Sigmoid colon (tissue), 4 donors: ENCODE measurements at regions not wholly inside any gene's neighbourhood (a gene's known extent, or its start where the extent isn't known, plus 50 kb on each side); places are given as distances from the start of the nearest gene placed in this dataset.

Experiments
- CTCF ChIP-seq, 4 experiments: fragments of 450-650 bp in 3 of 4; fragments of 200-600 bp in 1 of 4; IDR thresholded peaks; one replicate each; pipeline ENCODE4 v1.5.1; 2016 to 2019; ENCODE audit warnings: antibody characterized with exemption in 4 of 4, mild to moderate bottlenecking in 3 of 4, moderate library complexity in 2 of 4
- EP300 ChIP-seq, 4 donors: sonication (generic); formaldehyde crosslinking; IDR thresholded peaks; one replicate each; pipeline ENCODE4 v1.6.1; 2017; ENCODE audit warnings: antibody characterized with exemption in 4 of 4
- POLR2AphosphoS5 ChIP-seq, 4 donors: sonication (generic); formaldehyde crosslinking; IDR thresholded peaks; one replicate each; pipeline ENCODE4 v1.6.1; 2017; ENCODE audit warnings: antibody characterized with exemption in 4 of 4

GRCh38 chr4:152172146-152172545 lies 363.7 kb downstream of the FBXW7 start:
- TF ChIP-seq EP300 (IDR thresholded peaks at IDR 0.05) (no peak), CTCF (IDR thresholded peaks at IDR 0.05) (no peak), POLR2AphosphoS5 (IDR thresholded peaks at IDR 0.05) (no peak)
